A549 (cell line): ENCODE measurements at regions not wholly inside any gene's neighbourhood (a gene's known extent, or its start where the extent isn't known, plus 50 kb on each side); places are given as distances from the start of the nearest gene placed in this dataset.

Experiments used
- ATAC-seq, 2 experiments: fragments of 200-7000 bp in 1 of 2; fragments of >200 bp in 1 of 2; cut with Nextera tagmentation in 1 of 2; cut with Tn5 transposase in 1 of 2; 3 replicates each; pipeline versions ENCODE4 v1.8.0 to v1.9.1; 2018 to 2020; ENCODE audit warnings: mild to moderate bottlenecking in 1 of 2, moderate library complexity in 1 of 2
- CTCF ChIA-PET: fragments of 300-600 bp; sonication (Branson Sonifier 250); formaldehyde crosslinking; extraction: SDS; loops from one replicate; lab custom pipeline; 2021; ENCODE audit warnings: antibody characterized with exemption, inconsistent platforms; lab: Yijun Ruan, JAX
- POLR2A ChIA-PET: fragments of 350-600 bp; formaldehyde crosslinking; extraction: SDS; loops from one replicate; lab custom pipeline; 2021; ENCODE audit warnings: antibody characterized with exemption, inconsistent platforms; lab: Yijun Ruan, JAX
- DNase-seq, 2 experiments: peaks; one replicate each; pipeline versions ENCODE4 v3.0.0 to v3.0.0-alpha.2; 2011 to 2016; ENCODE audit warnings: low read depth in 1 of 2, low spot score in 1 of 2
- FAIRE-seq: peaks from 2 replicates; lab custom pipeline; 2011; peaks lifted over from hg19 to GRCh38; lab: Jason Lieb, UNC
- H3K27ac ChIP-seq, 2 experiments: fragments of >200 bp; sonication (Bioruptor Twin); formaldehyde crosslinking; 3 replicates each; pipeline ENCODE4 v1.5.1; 2016 to 2017
- H3K4me1 ChIP-seq: fragments of >200 bp; sonication (Bioruptor Twin); formaldehyde crosslinking; 3 replicates; pipeline ENCODE4 v1.6.1; 2016
- H3K4me2 ChIP-seq: fragments of >200 bp; sonication (Bioruptor Twin); formaldehyde crosslinking; 3 replicates; pipeline ENCODE4 v1.6.1; 2016
- H3K4me3 ChIP-seq: fragments of >200 bp; sonication (Bioruptor Twin); formaldehyde crosslinking; 3 replicates; pipeline ENCODE4 v1.5.1; 2016
- H3K9me3 ChIP-seq: fragments of >200 bp; sonication (Bioruptor Twin); formaldehyde crosslinking; 3 replicates; pipeline ENCODE4 v1.6.1; 2016
- BCL3 ChIP-seq: fragments of >200 bp; sonication (Bioruptor Twin); formaldehyde crosslinking; IDR thresholded peaks from 3 replicates; pipeline ENCODE4 v1.6.1; 2016
- CBX8 ChIP-seq: fragments of 200-600 bp; sonication (generic); IDR thresholded peaks from 2 replicates; pipeline ENCODE4 v1.6.1; 2016
- CEBPB ChIP-seq, 2 experiments: fragments of >200 bp in 1 of 2; sonication (Bioruptor Twin) in 1 of 2; formaldehyde crosslinking in 1 of 2; IDR thresholded peaks; 2 replicates each; pipeline ENCODE4 v1.6.1; 2012 to 2016
- EHF ChIP-seq: fragments of 250-450 bp; sonication (Bioruptor Pico); IDR thresholded peaks from 2 replicates; pipeline ENCODE4 v1.5.0; 2020; ENCODE audit warnings: mild to moderate bottlenecking
- EHMT2 ChIP-seq: fragments of 200-600 bp; sonication (generic); IDR thresholded peaks from 2 replicates; pipeline ENCODE4 v1.6.1; 2016; ENCODE audit warnings: antibody characterized with exemption, low read depth, mild to moderate bottlenecking, moderate library complexity
- EP300 ChIP-seq, 2 experiments: fragments of >200 bp; sonication (Bioruptor Twin); formaldehyde crosslinking; IDR thresholded peaks; 2 replicates in 1 of 2; 3 replicates in 1 of 2; pipeline ENCODE4 v1.6.1; 2016 to 2017
- ESRRA ChIP-seq: fragments of 150-350 bp; IDR thresholded peaks from 2 replicates; pipeline ENCODE4 v1.6.1; 2014; ENCODE audit warnings: mild to moderate bottlenecking, low read length, borderline replicate concordance
- FOSL2 ChIP-seq, 2 experiments: fragments of 450-650 bp in 1 of 2; fragments of >200 bp in 1 of 2; sonication (Bioruptor Twin) in 1 of 2; formaldehyde crosslinking; IDR thresholded peaks; 2 replicates each; pipeline versions ENCODE4 v1.5.0 to v1.6.1; 2016 to 2020; ENCODE audit warnings: mild to moderate bottlenecking in 1 of 2, moderate library complexity in 1 of 2
- GATA3 ChIP-seq: IDR thresholded peaks from 2 replicates; pipeline ENCODE4 v1.6.1; 2012; ENCODE audit warnings: borderline replicate concordance
- HOXA7 ChIP-seq: fragments of 250-450 bp; sonication (Bioruptor Pico); IDR thresholded peaks from 2 replicates; pipeline ENCODE4 v1.5.0; 2020; ENCODE audit warnings: mild to moderate bottlenecking, moderate library complexity
- JUN ChIP-seq, 2 experiments: fragments of >200 bp; sonication (Bioruptor Twin); formaldehyde crosslinking; IDR thresholded peaks; 2 replicates in 1 of 2; 3 replicates in 1 of 2; pipeline ENCODE4 v1.6.1; 2016 to 2017
- JUNB ChIP-seq: fragments of >200 bp; sonication (Bioruptor Twin); formaldehyde crosslinking; IDR thresholded peaks from 2 replicates; pipeline ENCODE4 v1.6.1; 2016
- NFE2L2 ChIP-seq: fragments of 150-350 bp; conservative IDR thresholded peaks from 2 replicates; pipeline ENCODE4 v1.6.1; 2014; ENCODE audit warnings: low read length
- NPAS2 ChIP-seq: fragments of 250-450 bp; sonication (Bioruptor Pico); IDR thresholded peaks from 2 replicates; pipeline ENCODE4 v1.8.0; 2022; ENCODE audit warnings: mild to moderate bottlenecking, moderate library complexity, borderline replicate concordance
- NR3C1 ChIP-seq: fragments of >200 bp; sonication (Bioruptor Twin); formaldehyde crosslinking; IDR thresholded peaks from 3 replicates; pipeline ENCODE4 v1.6.1; 2017
- PBX3 ChIP-seq: IDR thresholded peaks from 2 replicates; pipeline ENCODE4 v1.6.1; 2012
- POLR2A ChIP-seq: IDR thresholded peaks from 2 replicates; pipeline ENCODE4 v1.6.1; 2012; ENCODE audit warnings: mild to moderate bottlenecking, low read length
- POLR2AphosphoS2 ChIP-seq: conservative IDR thresholded peaks from 2 replicates; pipeline ENCODE4 v1.6.1; 2012; ENCODE audit warnings: low read length, improper control_type of control experiment, inconsistent platforms
- RFX5 ChIP-seq: fragments of 450-650 bp; IDR thresholded peaks from 2 replicates; pipeline ENCODE4 v1.7.1; 2014; ENCODE audit warnings: antibody characterized with exemption, mild to moderate bottlenecking, moderate library complexity
- RNF2 ChIP-seq: fragments of 200-600 bp; sonication (generic); IDR thresholded peaks from 2 replicates; pipeline ENCODE4 v1.6.1; 2016; ENCODE audit warnings: low read depth, mild to moderate bottlenecking, antibody characterized with exemption, moderate library complexity, borderline replicate concordance
- TP53 ChIP-seq: fragments of 250-450 bp; sonication (Bioruptor Pico); IDR thresholded peaks from 2 replicates; pipeline ENCODE4 v1.5.0; 2021; ENCODE audit warnings: mild to moderate bottlenecking, moderate library complexity
- ZFP36 ChIP-seq: fragments of 450-650 bp; IDR thresholded peaks from 2 replicates; pipeline ENCODE4 v1.6.1; 2014; ENCODE audit warnings: borderline replicate concordance; ENCODE audit not compliant: partially characterized antibody
- ZSCAN20 ChIP-seq: fragments of 250-450 bp; sonication (Bioruptor Pico); IDR thresholded peaks from 2 replicates; pipeline ENCODE4 v1.8.0; 2022; ENCODE audit warnings: mild to moderate bottlenecking, moderate library complexity
- WGBS: methylation state at CpG from one replicate; pipeline ENCODE4 v1.1.6; 2017; ENCODE audit errors: missing lambda C conversion rate; 5-methylcytosine and 5-hydroxymethylcytosine counted together
- TF ChIP-seq, protein P1 (sequence below): fragments of 250-450 bp; sonication (Bioruptor Pico); IDR thresholded peaks from 2 replicates; pipeline ENCODE4 v1.5.0; 2021; ENCODE audit warnings: mild to moderate bottlenecking, moderate library complexity, borderline replicate concordance
- TF ChIP-seq, protein P2 (sequence below): fragments of 450-650 bp; IDR thresholded peaks from 2 replicates; pipeline ENCODE4 v1.6.1; 2014; ENCODE audit warnings: antibody characterized with exemption
- TF ChIP-seq, protein P3 (sequence below): fragments of >200 bp; sonication (Bioruptor Twin); formaldehyde crosslinking; IDR thresholded peaks from 2 replicates; pipeline ENCODE4 v1.6.1; 2016
- TF ChIP-seq, protein P4 (sequence below): IDR thresholded peaks from 2 replicates; pipeline ENCODE4 v1.6.1; 2012; ENCODE audit warnings: low read depth, borderline replicate concordance

DNA sequence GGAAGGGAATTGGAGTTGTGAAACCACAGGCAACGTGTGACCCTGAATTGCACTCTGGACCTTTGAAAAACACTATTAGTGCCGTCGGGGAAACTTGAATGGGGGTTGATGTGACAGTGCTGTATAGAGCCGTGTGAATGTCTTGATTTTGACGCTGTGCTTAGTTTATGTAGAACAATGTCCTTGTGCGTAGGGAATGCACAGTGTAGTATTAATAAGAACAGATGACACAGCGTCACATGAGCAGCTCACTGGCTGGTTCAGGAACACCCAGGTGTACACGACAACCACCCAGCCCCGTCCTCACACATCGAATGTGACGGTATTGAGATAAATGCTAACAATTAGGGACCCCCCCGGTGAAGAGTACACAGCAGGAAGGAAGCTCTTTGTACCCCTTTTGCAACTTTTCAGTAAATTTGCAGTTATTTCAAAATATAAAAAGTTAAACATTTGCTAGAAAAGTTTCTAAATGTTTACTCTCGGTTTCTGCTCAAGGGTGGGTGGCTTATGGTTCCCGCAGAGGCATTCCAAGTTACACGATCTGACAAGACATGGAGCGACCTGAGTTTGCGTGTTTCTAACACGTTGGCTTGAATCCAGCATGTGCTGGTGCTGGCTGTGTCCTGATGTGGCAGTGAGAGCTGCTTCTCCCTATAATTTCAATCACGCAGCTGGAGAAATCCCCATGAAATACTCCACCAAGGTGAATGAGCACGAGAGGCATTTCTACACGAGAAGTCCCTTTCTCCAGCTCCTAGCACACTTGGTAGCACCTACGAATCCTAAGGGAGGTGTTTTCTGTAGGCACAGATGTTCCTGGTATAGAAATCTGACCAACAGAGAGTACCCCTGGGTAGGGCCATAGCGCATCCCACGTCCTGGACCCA, 208.0 kb upstream of the EXOC2 start:
- WGBS = 12% methylated on average over 23 of the region's 24 CpGs
- no peak for FAIRE-seq
- CTCF ChIA-PET = interaction anchor here (0.9 to 3.7 kb wide), 7 partner anchors 11 to 496 kb away, joined by 3 to 18 read pairs (median 4); no protein-coding TSS in a partner anchor

DNA sequence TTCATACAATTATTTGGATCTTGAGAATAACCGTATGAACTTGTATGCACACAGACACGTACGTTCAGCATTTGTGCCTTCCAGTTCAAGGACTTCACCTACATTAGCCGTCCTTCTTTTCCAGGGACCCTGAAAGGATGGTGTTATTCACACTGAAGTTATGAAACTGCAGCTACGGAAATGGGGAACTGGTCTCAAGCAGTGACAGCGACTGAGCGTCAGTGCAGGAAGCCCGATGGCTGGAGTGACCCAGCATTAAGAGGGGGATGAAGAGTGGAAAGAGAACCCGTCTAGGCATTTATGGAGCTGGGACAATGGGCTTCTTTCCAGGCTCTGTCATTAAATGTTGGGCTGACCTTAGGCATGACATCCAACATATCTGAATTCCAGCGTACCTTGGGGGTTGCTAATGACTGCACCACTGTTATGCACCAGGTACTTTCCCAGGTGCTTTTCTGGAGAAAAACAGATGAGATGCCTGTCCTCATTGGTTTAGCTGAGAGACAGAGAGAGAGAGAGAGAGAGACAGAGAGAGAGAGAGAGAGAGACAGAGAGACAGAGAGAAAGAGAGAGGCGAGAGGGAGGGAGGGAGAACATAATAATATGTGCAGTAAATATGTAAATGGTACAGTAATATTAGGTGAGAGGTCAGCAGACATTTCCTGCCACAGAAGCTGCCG, 204.7 kb upstream of the EXOC2 start:
- no peak for DNase-seq
- 67% methylated on average over 12 of the region's 12 CpGs for WGBS
- H3K27ac ChIP-seq = peak overlapping the region in 1 of 2 experiments; percentile 11; a peak in 1 of 6 replicates
- no peak for FAIRE-seq
- CTCF ChIA-PET = interaction anchor here (1.0 to 1.4 kb wide), 2 partner anchors 9 to 100 kb away, joined by 3 to 4 read pairs; no protein-coding TSS in a partner anchor
- no peak for ATAC-seq
- H3K9me3 ChIP-seq = no peaks in the 10 kb centered on the region
- no peak overlapping the region for H3K4me2 ChIP-seq
- H3K4me3 ChIP-seq = no peak overlapping the region
- POLR2A ChIA-PET = no interaction called here
- H3K4me1 ChIP-seq = peaks cover 21% of the 10 kb centered on the region
- no peak for TF ChIP-seq HOXA7
- TF ChIP-seq EHF (CRISPR knock-in tag) = no peak
- TF ChIP-seq RNF2 = no peak
- no peak for TF ChIP-seq BCL3
- no peak for TF ChIP-seq ZFP36
- TF ChIP-seq ESRRA = no peak
- no peak for TF ChIP-seq RFX5
- no peak for TF ChIP-seq NR3C1
- no peak for TF ChIP-seq NPAS2 (CRISPR knock-in tag)
- TF ChIP-seq TP53 = no peak
- TF ChIP-seq, protein P1, sequence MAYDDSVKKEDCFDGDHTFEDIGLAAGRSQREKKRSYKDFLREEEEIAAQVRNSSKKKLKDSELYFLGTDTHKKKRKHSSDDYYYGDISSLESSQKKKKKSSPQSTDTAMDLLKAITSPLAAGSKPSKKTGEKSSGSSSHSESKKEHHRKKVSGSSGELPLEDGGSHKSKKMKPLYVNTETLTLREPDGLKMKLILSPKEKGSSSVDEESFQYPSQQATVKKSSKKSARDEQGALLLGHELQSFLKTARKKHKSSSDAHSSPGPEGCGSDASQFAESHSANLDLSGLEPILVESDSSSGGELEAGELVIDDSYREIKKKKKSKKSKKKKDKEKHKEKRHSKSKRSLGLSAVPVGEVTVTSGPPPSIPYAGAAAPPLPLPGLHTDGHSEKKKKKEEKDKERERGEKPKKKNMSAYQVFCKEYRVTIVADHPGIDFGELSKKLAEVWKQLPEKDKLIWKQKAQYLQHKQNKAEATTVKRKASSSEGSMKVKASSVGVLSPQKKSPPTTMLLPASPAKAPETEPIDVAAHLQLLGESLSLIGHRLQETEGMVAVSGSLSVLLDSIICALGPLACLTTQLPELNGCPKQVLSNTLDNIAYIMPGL (CRISPR knock-in tag) = no peak
- TF ChIP-seq POLR2AphosphoS2 = no peak

More for the DNA sequence above, 208.0 kb upstream of the EXOC2 start:
- Histone ChIP-seq H3K27ac (peak overlapping the region; percentile 75 to 85), H3K4me3 (peak overlapping the region; percentile 2; the same call in 1 of the 3 replicates), H3K4me2 (peak overlapping the region; percentile 71), H3K9me3 (no peaks in the 10 kb centered on the region), H3K4me1 (peaks cover 26% of the 10 kb centered on the region)
- TF ChIP-seq, protein P2, sequence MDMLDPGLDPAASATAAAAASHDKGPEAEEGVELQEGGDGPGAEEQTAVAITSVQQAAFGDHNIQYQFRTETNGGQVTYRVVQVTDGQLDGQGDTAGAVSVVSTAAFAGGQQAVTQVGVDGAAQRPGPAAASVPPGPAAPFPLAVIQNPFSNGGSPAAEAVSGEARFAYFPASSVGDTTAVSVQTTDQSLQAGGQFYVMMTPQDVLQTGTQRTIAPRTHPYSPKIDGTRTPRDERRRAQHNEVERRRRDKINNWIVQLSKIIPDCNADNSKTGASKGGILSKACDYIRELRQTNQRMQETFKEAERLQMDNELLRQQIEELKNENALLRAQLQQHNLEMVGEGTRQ = 0 out of 2 replicates have a peak, but pooled peaks have one; percentile 16
- no peak for TF ChIP-seq PBX3
- TF ChIP-seq, protein P3, sequence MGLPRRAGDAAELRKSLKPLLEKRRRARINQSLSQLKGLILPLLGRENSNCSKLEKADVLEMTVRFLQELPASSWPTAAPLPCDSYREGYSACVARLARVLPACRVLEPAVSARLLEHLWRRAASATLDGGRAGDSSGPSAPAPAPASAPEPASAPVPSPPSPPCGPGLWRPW = peak; percentile 72
- TF ChIP-seq ESRRA = no peak
- TF ChIP-seq POLR2AphosphoS2 = no peak
- peak; percentile 87 to 94; a peak in 4 of 5 replicates for TF ChIP-seq EP300 (IDR thresholded peaks at IDR 0.05)
- TF ChIP-seq GATA3 = no peak
- TF ChIP-seq EHMT2 = no peak
- TF ChIP-seq FOSL2 (IDR thresholded peaks at IDR 0.05) = peak; percentile 23; the same call in 1 of the 2 replicates
- peak; percentile 4; the same call in 1 of the 2 replicates for TF ChIP-seq FOSL2 (CRISPR knock-in tag; IDR thresholded peaks at IDR 0.05)
- TF ChIP-seq CBX8 = no peak
- peak; percentile 67; the same call in 2 of the 3 replicates for TF ChIP-seq BCL3
- TF ChIP-seq JUN (IDR thresholded peaks at IDR 0.05) = peak; percentile 73 to 90; a peak in 4 of 5 replicates
- TF ChIP-seq JUNB = peak; percentile 65; the same call in 1 of the 2 replicates
- TF ChIP-seq NFE2L2 = no peak
- TF ChIP-seq ZSCAN20 (CRISPR knock-in tag) = no peak
- peak in 1 of 2 experiments; percentile 51; a peak in 1 of 4 replicates for TF ChIP-seq CEBPB (IDR thresholded peaks at IDR 0.05)
- TF ChIP-seq POLR2A = no peak
- TF ChIP-seq, protein P4, sequence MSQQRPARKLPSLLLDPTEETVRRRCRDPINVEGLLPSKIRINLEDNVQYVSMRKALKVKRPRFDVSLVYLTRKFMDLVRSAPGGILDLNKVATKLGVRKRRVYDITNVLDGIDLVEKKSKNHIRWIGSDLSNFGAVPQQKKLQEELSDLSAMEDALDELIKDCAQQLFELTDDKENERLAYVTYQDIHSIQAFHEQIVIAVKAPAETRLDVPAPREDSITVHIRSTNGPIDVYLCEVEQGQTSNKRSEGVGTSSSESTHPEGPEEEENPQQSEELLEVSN = no peak
- ATAC-seq = peak; percentile 77 to 85
- DNase-seq = peak in 1 of 2 experiments; percentile 48
- POLR2A ChIA-PET = interaction anchor here (0.6 to 2.2 kb wide), 4 partner anchors 16 to 709 kb away, joined by 3 to 12 read pairs (median 3); partner anchors contain the start of gene FOXC1
